HG03378 (cell line): ENCODE measurements at regions not wholly inside any gene's neighbourhood (a gene's known extent, or its start where the extent isn't known, plus 50 kb on each side); places are given as distances from the start of the nearest gene placed in this dataset.

Source experiments
- ATAC-seq: cut with Tn5 transposase; IDR thresholded peaks from one replicate; pipeline ENCODE4 v1.9.1; 2021; ENCODE audit warnings: mild to moderate bottlenecking, moderate library complexity; ENCODE audit not compliant: unreplicated experiment

- no peak for ATAC-seq
Observed at GRCh38 chr21:35136106-35136505, 87.0 kb upstream of the RUNX1 start.

- ATAC-seq = no peak
Observed at GRCh38 chr21:35135481-35135880, 86.4 kb upstream of the RUNX1 start.

GRCh38 chr21:35134309-35134708 is 85.2 kb upstream of the RUNX1 start:
- ATAC-seq = no peak

- no peak for ATAC-seq
Observed at GRCh38 chr21:35128536-35128935, 79.4 kb upstream of the RUNX1 start.

GRCh38 chr21:35127851-35128250 is 78.7 kb upstream of the RUNX1 start:
- ATAC-seq = no peak

- no peak for ATAC-seq
Observed at GRCh38 chr21:35127026-35127425, 77.9 kb upstream of the RUNX1 start.

- no peak for ATAC-seq
Observed at GRCh38 chr21:35120631-35121180, 71.6 kb upstream of the RUNX1 start.

- no peak for ATAC-seq
Observed at GRCh38 chr21:35119501-35120047, 70.5 kb upstream of the RUNX1 start.

- no peak for ATAC-seq
Observed at GRCh38 chr21:35116777-35117176, 67.7 kb upstream of the RUNX1 start.

GRCh38 chr21:35113064-35113463 is 64.0 kb upstream of the RUNX1 start:
- ATAC-seq = no peak

- ATAC-seq = no peak
Observed at GRCh38 chr21:35111321-35111930, 62.3 kb upstream of the RUNX1 start.

GRCh38 chr21:35108887-35109286 is 59.8 kb upstream of the RUNX1 start:
- no peak for ATAC-seq

GRCh38 chr21:35107520-35107919 is 58.4 kb upstream of the RUNX1 start:
- ATAC-seq = no peak

- ATAC-seq = no peak
Observed at GRCh38 chr21:35106246-35106835, 57.2 kb upstream of the RUNX1 start.

GRCh38 chr21:35102488-35103371 is 53.6 kb upstream of the RUNX1 start:
- no peak for ATAC-seq

GRCh38 chr21:35100349-35100811 is 51.3 kb upstream of the RUNX1 start:
- ATAC-seq = no peak

- no peak for ATAC-seq
Observed at GRCh38 chr21:35099310-35099709, 50.2 kb upstream of the RUNX1 start.
